B cell (primary cell): ENCODE measurements at regions not wholly inside any gene's neighbourhood (a gene's known extent, or its start where the extent isn't known, plus 50 kb on each side); places are given as distances from the start of the nearest gene placed in this dataset.

Experiments
- ATAC-seq: fragments of 200-7000 bp; cut with Tn5 transposase; one replicate; pipeline ENCODE4 v1.10.0; 2021; ENCODE audit warnings: low read depth, mild to moderate bottlenecking, moderate number of reproducible peaks, moderate library complexity
- CTCF ChIA-PET: fragments of 350-600 bp; sonication (Branson Sonifier 250); formaldehyde crosslinking; loops from one replicate; lab custom pipeline; 2021; ENCODE audit warnings: antibody characterized with exemption, inconsistent platforms; lab: Charles Lee
- POLR2A ChIA-PET: fragments of 350-600 bp; sonication (Branson Sonifier 250); formaldehyde crosslinking; loops from one replicate; lab custom pipeline; 2021; ENCODE audit warnings: antibody characterized with exemption; lab: Charles Lee
- DNase-seq: peaks from one replicate; pipeline ENCODE4 v3.0.0; 2013
- H2AFZ ChIP-seq: 2 replicates; pipeline ENCODE4 v1.6.1; 2012; ENCODE audit warnings: mild to moderate bottlenecking, low read depth, low read length; ENCODE audit not compliant: insufficient read depth, poor library complexity, severe bottlenecking
- H3K27ac ChIP-seq, 2 donors: 1 replicate in 1 of 2; 2 replicates in 1 of 2; pipeline ENCODE4 v1.5.1; 2012 to 2013; ENCODE audit warnings: low read length in 2 of 2, mild to moderate bottlenecking in 2 of 2, moderate library complexity in 1 of 2
- H3K27me3 ChIP-seq, 4 experiments: fragments of 200-600 bp in 1 of 4; sonication (generic) in 1 of 4; replicated peaks in 1 of 4; 1 replicate in 2 of 4; 2 replicates in 2 of 4; pipeline versions ENCODE4 v1.6.1 to v1.7.0; 2013 to 2016; ENCODE audit warnings: low read length in 3 of 4, mild to moderate bottlenecking in 2 of 4, mixed read lengths in 1 of 4, moderate library complexity in 1 of 4; ENCODE audit not compliant: insufficient read depth in 4 of 4, control insufficient read depth in 3 of 4; ENCODE audit errors: control extremely low read depth in 1 of 4
- H3K36me3 ChIP-seq, 2 experiments: replicated peaks in 1 of 2; 1 replicate in 1 of 2; 2 replicates in 1 of 2; pipeline versions ENCODE4 v1.6.1 to v1.7.1; 2013; ENCODE audit warnings: low read length in 1 of 2; ENCODE audit not compliant: insufficient read depth in 2 of 2, control insufficient read depth in 1 of 2; ENCODE audit errors: control extremely low read depth in 1 of 2, extremely low read depth in 1 of 2
- H3K4me1 ChIP-seq, 2 donors: fragments of 200-600 bp in 1 of 2; sonication (generic) in 1 of 2; 1 replicate in 1 of 2; 2 replicates in 1 of 2; pipeline versions ENCODE4 v1.5.1 to v1.6.1; 2013 to 2017; ENCODE audit warnings: low read length in 2 of 2; ENCODE audit not compliant: control insufficient read depth in 2 of 2, insufficient read depth in 2 of 2
- H3K4me2 ChIP-seq: replicated peaks from 2 replicates; pipeline ENCODE3; 2012; ENCODE audit warnings: mild to moderate bottlenecking, low read depth, low read length; ENCODE audit not compliant: poor library complexity, severe bottlenecking
- H3K4me3 ChIP-seq, 5 experiments: fragments of 200-600 bp in 1 of 5; sonication (generic) in 1 of 5; 1 replicate in 3 of 5; 2 replicates in 2 of 5; pipeline versions ENCODE4 v1.5.1 to v1.7.0; 2011 to 2016; ENCODE audit warnings: low read length in 4 of 5, mild to moderate bottlenecking in 4 of 5, low read depth in 2 of 5, control low read depth in 1 of 5, moderate library complexity in 1 of 5; ENCODE audit not compliant: insufficient read depth in 1 of 5; ENCODE audit errors: control extremely low read depth in 1 of 5, extremely low read depth in 1 of 5
- H3K79me2 ChIP-seq: fragments of 200-600 bp; sonication (generic); one replicate; pipeline ENCODE4 v1.6.0; 2016; ENCODE audit warnings: low read length; ENCODE audit not compliant: control insufficient read depth, insufficient read depth
- H3K9ac ChIP-seq: fragments of 200-600 bp; sonication (generic); 2 replicates; pipeline ENCODE4 v1.6.1; 2017; ENCODE audit warnings: mild to moderate bottlenecking, low read length, moderate library complexity
- H3K9me3 ChIP-seq, 3 donors: one replicate each; pipeline versions ENCODE4 v1.6.1 to v1.7.1; 2013; ENCODE audit warnings: low read length in 2 of 3; ENCODE audit not compliant: control insufficient read depth in 2 of 3, insufficient read depth in 1 of 3; ENCODE audit errors: control extremely low read depth in 1 of 3
- H4K20me1 ChIP-seq: 2 replicates; pipeline ENCODE4 v1.6.0; 2012; ENCODE audit warnings: mild to moderate bottlenecking, low read length; ENCODE audit not compliant: insufficient read depth, control insufficient read depth, poor library complexity, severe bottlenecking
- H3K27ac Mint-ChIP-seq: one replicate; pipeline ENCODE4 v1.8.0; 2021; ENCODE audit warnings: mixed read lengths
- H3K27me3 Mint-ChIP-seq: one replicate; pipeline ENCODE4 v1.8.0; 2021; ENCODE audit warnings: mixed read lengths
- H3K4me1 Mint-ChIP-seq: one replicate; pipeline ENCODE4 v1.8.0; 2021; ENCODE audit warnings: mixed read lengths
- H3K4me3 Mint-ChIP-seq: one replicate; pipeline ENCODE4 v1.8.0; 2021; ENCODE audit warnings: mixed read lengths
- H3K9me3 Mint-ChIP-seq: one replicate; pipeline ENCODE4 v1.8.0; 2022; ENCODE audit warnings: mixed read lengths; ENCODE audit not compliant: insufficient read depth
- CTCF ChIP-seq: fragments of 200-600 bp; IDR thresholded peaks from one replicate; pipeline ENCODE4 v1.8.0; 2022; ENCODE audit warnings: antibody characterized with exemption, mild to moderate bottlenecking
- EZH2 ChIP-seq: IDR thresholded peaks from 2 replicates; pipeline ENCODE4 v1.6.1; 2012; ENCODE audit warnings: borderline replicate concordance, low read depth, mild to moderate bottlenecking, moderate library complexity, low read length; ENCODE audit not compliant: insufficient read depth, poor library complexity, severe bottlenecking
- WGBS: methylation state at CpG from one replicate; pipeline ENCODE4 v1.1.5; 2013; ENCODE audit warnings: missing lambda C conversion rate; ENCODE audit not compliant: insufficient coverage; 5-methylcytosine and 5-hydroxymethylcytosine counted together
- intact Hi-C: fragments of 100-400 bp; cut with micrococcal nuclease; formaldehyde crosslinking; loops from one replicate; pipeline ENCODE4 v1.10.0; 2022

- 100% methylated on average over 1 of the region's 4 CpGs for WGBS
- intact Hi-C loops: no loop called here
- ATAC-seq (no peak), DNase-seq (no peak)
- Mint-ChIP-seq H3K27ac (no peak overlapping the region), H3K9me3 (no peaks in the 10 kb centered on the region), H3K27me3 (no peaks in the 10 kb centered on the region), H3K4me3 (no peak overlapping the region), H3K4me1 (peaks cover 8% of the 10 kb centered on the region)
- Histone ChIP-seq H3K79me2 (no peaks in the 10 kb centered on the region), H3K27me3 (no peaks in the 10 kb centered on the region), H3K9ac (no peak overlapping the region), H4K20me1 (no peaks in the 10 kb centered on the region), H3K4me1 (no peaks in the 10 kb centered on the region), H3K4me3 (no peak overlapping the region), H3K4me2 (no peak overlapping the region), H3K9me3 (peaks cover 0 to 4% (median 0%) of the 10 kb centered on the region in 3 donors), H3K27ac (no peak overlapping the region), H3K36me3 (no peaks in the 10 kb centered on the region), H2AFZ (no peak overlapping the region)
- TF ChIP-seq EZH2 (no peak), CTCF (no peak)
- ChIA-PET CTCF (interaction anchor here (0.9 to 1.4 kb wide), 2 partner anchors 9 to 10 kb away, joined by 3 to 4 read pairs; no protein-coding TSS in a partner anchor), POLR2A (interaction anchor here (0.9 kb wide), 1 partner anchor 219 kb away, joined by 3 read pairs; no protein-coding TSS in a partner anchor)
Observed at GRCh38 chr3:30513374-30514152, 92.8 kb upstream of the TGFBR2 start.

- H3K4me3 Mint-ChIP-seq: no peak overlapping the region
- WGBS: no CpG with 5 or more reads among the region's 2 CpGs
- H3K4me1 ChIP-seq: no peaks in the 10 kb centered on the region
- no peaks in the 10 kb centered on the region for H3K79me2 ChIP-seq
- peaks cover 0 to 4% (median 0%) of the 10 kb centered on the region in 3 donors for H3K9me3 ChIP-seq
- no peaks in the 10 kb centered on the region for H4K20me1 ChIP-seq
- H3K27me3 Mint-ChIP-seq: no peaks in the 10 kb centered on the region
- ChIA-PET CTCF (no interaction called here), POLR2A (no interaction called here)
- DNase-seq: no peak
- no peak overlapping the region for H3K27ac ChIP-seq
- TF ChIP-seq EZH2 (no peak), CTCF (no peak)
- no peak for ATAC-seq
- H2AFZ ChIP-seq: no peak overlapping the region
- no peak overlapping the region for H3K4me2 ChIP-seq
- H3K9ac ChIP-seq: no peak overlapping the region
- H3K27me3 ChIP-seq: no peaks in the 10 kb centered on the region
- no peak overlapping the region for H3K27ac Mint-ChIP-seq
- H3K4me3 ChIP-seq: no peak overlapping the region
- no peaks in the 10 kb centered on the region for H3K36me3 ChIP-seq
- peaks cover 2% of the 10 kb centered on the region for H3K4me1 Mint-ChIP-seq
- no peaks in the 10 kb centered on the region for H3K9me3 Mint-ChIP-seq
- intact Hi-C loops: no loop called here
Observed at GRCh38 chr3:30516238-30516637, 90.2 kb upstream of the TGFBR2 start.
